Immature natural killer cell (primary cell): ENCODE measurements at regions not wholly inside any gene's neighbourhood (a gene's known extent, or its start where the extent isn't known, plus 50 kb on each side); places are given as distances from the start of the nearest gene placed in this dataset.

Experiments used
- DNase-seq, 3 donors: peaks; one replicate each; pipeline ENCODE4 v3.0.0; 2022; ENCODE audit warnings: mixed read lengths in 1 of 3
- H3K27ac Mint-ChIP-seq, 6 donors: one replicate each; pipeline ENCODE4 v1.8.0; 2020; ENCODE audit warnings: mixed read lengths in 6 of 6, mild to moderate bottlenecking in 5 of 6, inconsistent platforms in 4 of 6, moderate library complexity in 3 of 6
- H3K27me3 Mint-ChIP-seq, 3 donors: one replicate each; pipeline ENCODE4 v1.8.0; 2020 to 2021; ENCODE audit warnings: low read depth in 3 of 3, mild to moderate bottlenecking in 3 of 3, mixed read lengths in 3 of 3, moderate library complexity in 3 of 3, inconsistent platforms in 1 of 3
- H3K36me3 Mint-ChIP-seq, 3 donors: one replicate each; pipeline ENCODE4 v1.8.0; 2020; ENCODE audit warnings: mixed read lengths in 3 of 3, inconsistent platforms in 2 of 3, mild to moderate bottlenecking in 2 of 3
- H3K4me1 Mint-ChIP-seq, 2 donors: one replicate each; pipeline ENCODE4 v1.8.0; 2020; ENCODE audit warnings: inconsistent platforms in 2 of 2, mild to moderate bottlenecking in 2 of 2, mixed read lengths in 2 of 2, moderate library complexity in 1 of 2
- H3K4me3 Mint-ChIP-seq, 5 donors: one replicate each; pipeline ENCODE4 v1.8.0; 2020; ENCODE audit warnings: mild to moderate bottlenecking in 5 of 5, mixed read lengths in 5 of 5, inconsistent platforms in 3 of 5, moderate library complexity in 3 of 5
- H3K9me3 Mint-ChIP-seq, 6 donors: one replicate each; pipeline ENCODE4 v1.8.0; 2020; ENCODE audit warnings: mild to moderate bottlenecking in 6 of 6, mixed read lengths in 6 of 6, inconsistent platforms in 4 of 6, moderate library complexity in 3 of 6

DNA sequence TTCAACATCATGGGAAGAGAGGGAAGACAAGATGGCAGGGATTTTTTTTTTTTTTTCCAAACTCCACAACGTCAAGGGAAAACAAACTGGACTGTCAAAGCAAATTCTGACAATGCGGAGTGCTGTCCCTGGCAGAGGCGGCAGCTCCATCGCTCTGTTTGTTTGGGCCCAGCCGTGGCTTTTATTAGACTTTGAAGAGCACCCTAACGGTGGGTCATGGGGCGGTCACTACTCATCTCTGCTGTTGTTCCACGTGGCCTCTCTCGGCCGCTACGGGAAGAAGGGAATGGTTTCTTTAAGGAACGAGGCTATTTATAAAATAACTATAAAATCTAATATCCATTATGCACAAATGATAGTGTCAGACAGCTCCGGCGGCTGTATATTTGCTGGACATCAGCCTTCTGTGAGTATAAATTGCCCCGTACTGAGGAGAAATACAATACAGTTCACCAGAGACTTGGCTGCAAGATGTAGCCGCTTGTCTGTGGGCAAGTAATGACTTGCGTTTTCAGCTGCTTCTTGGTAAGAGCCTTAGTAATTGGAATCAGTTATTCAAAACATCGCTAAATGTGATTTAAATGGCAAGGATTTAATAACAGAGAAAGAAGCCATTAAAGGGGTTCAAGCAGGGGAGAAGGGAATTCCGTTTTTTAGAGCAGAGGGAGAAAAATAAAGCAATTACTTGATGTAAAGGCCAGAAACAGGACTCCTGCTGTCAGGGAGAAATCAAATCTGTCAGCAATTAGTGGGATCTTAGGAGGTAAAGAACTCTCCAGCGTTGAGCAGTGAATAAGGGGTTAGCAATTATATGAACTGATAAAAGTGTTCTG is 61.7 kb upstream of the RAB11FIP2 start:
- no peaks in the 10 kb centered on the region for H3K36me3 Mint-ChIP-seq
- H3K9me3 Mint-ChIP-seq: no peaks in the 10 kb centered on the region
- DNase-seq: no peak
- H3K4me1 Mint-ChIP-seq: no peaks in the 10 kb centered on the region
- H3K27ac Mint-ChIP-seq: no peak overlapping the region
- no peak overlapping the region for H3K4me3 Mint-ChIP-seq
- peaks cover 0 to 5% (median 1%) of the 10 kb centered on the region in 3 donors for H3K27me3 Mint-ChIP-seq

- Mint-ChIP-seq H3K4me3 (no peak overlapping the region), H3K27ac (no peak overlapping the region), H3K27me3 (peaks cover 0 to 5% (median 0%) of the 10 kb centered on the region in 3 donors), H3K36me3 (no peaks in the 10 kb centered on the region), H3K4me1 (no peaks in the 10 kb centered on the region), H3K9me3 (no peaks in the 10 kb centered on the region)
- no peak for DNase-seq
Measured at GRCh38 chr10:118107541-118107940, 60.8 kb upstream of the RAB11FIP2 start.

DNA sequence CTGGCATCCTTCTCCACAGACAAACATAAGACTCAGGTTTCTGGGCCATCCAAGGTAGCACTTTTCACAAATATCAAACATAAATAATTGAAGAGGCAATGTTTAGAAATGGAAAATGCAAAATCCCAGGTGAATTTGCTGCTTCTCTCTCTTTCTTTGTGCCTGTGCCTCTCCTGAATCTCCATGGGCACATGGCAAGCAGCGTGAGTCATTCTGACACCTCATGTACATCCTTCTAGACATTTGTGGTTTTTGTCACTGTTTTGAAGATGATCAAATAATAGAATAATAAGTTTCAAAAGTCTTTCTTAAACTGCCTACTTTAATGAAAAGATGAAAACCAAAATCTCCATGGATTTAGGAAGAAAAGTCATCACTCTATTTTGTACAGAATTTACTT is 60.3 kb upstream of the RAB11FIP2 start:
- Mint-ChIP-seq H3K36me3 (no peaks in the 10 kb centered on the region), H3K9me3 (no peaks in the 10 kb centered on the region), H3K27me3 (peaks cover 0 to 5% (median 1%) of the 10 kb centered on the region in 3 donors), H3K27ac (no peak overlapping the region), H3K4me1 (no peaks in the 10 kb centered on the region), H3K4me3 (no peak overlapping the region)
- no peak for DNase-seq

DNA sequence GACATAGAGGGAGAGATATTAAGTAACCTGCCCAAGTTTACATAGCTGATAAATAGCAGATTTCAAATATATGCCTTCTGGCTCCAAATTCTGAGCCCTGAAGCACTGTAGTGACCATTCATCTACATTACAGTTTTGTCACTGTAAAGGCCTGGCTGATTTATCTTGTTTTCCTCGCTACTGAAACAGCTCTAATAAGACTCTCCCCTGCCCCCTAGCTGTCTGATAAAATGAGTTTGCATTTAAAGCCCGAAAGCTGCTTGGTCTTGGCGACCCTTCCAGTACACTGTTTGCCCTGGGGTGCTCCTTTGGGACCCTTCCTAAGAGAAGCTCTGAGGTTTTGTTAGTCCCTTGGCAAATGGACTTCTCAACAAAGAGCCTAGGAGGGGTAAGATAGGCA is 59.7 kb upstream of the RAB11FIP2 start:
- Mint-ChIP-seq H3K27ac (no peak overlapping the region), H3K27me3 (peaks cover 0 to 4% (median 1%) of the 10 kb centered on the region in 3 donors), H3K36me3 (no peaks in the 10 kb centered on the region), H3K9me3 (no peaks in the 10 kb centered on the region), H3K4me1 (no peaks in the 10 kb centered on the region), H3K4me3 (no peak overlapping the region)
- DNase-seq: no peak

GRCh38 chr10:118102121-118102520 is 55.4 kb upstream of the RAB11FIP2 start:
- Mint-ChIP-seq H3K4me1 (no peaks in the 10 kb centered on the region), H3K4me3 (no peak overlapping the region), H3K27ac (no peak overlapping the region), H3K9me3 (no peaks in the 10 kb centered on the region), H3K27me3 (peaks cover 0 to 3% (median 2%) of the 10 kb centered on the region in 3 donors), H3K36me3 (no peaks in the 10 kb centered on the region)
- DNase-seq: no peak

DNA sequence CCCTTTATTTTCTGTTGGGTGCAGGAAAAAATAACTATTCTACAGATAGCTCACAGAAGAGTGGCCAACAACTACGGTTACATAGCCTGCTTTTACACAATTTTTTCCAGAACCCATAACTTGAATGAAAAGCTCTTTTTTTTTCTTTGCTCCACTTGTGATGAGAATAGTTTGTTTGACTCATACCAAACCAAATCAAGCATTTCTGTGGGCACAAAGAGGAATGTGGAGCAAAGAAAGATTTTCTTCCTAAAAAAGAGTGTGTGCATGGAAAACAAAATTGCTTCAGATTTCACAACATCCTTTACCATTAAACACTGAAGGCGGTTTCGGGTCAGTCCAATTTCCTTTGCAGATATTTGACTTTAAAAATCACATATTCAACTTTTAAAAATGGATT is 54.8 kb upstream of the RAB11FIP2 start:
- H3K9me3 Mint-ChIP-seq: no peaks in the 10 kb centered on the region
- no peaks in the 10 kb centered on the region for H3K36me3 Mint-ChIP-seq
- H3K27ac Mint-ChIP-seq: no peak overlapping the region
- DNase-seq: no peak
- H3K27me3 Mint-ChIP-seq: peaks cover 2 to 3% (median 2%) of the 10 kb centered on the region in 3 donors
- no peaks in the 10 kb centered on the region for H3K4me1 Mint-ChIP-seq
- H3K4me3 Mint-ChIP-seq: no peak overlapping the region
